WTC11 (cell line): ENCODE measurements at regions not wholly inside any gene's neighbourhood (a gene's known extent, or its start where the extent isn't known, plus 50 kb on each side); places are given as distances from the start of the nearest gene placed in this dataset.

Experiments used
- CREM ChIP-seq: sonication (generic); formaldehyde crosslinking; IDR thresholded peaks from 2 replicates; pipeline ENCODE4 v1.8.1; 2022; ENCODE audit warnings: mild to moderate bottlenecking, missing genetic modification reagents, moderate library complexity
- CTCF ChIP-seq: fragments of 200-600 bp; IDR thresholded peaks from 2 replicates; pipeline ENCODE4 v1.8.0; 2022; ENCODE audit warnings: antibody characterized with exemption
- GABPB1 ChIP-seq: sonication (generic); formaldehyde crosslinking; IDR thresholded peaks from 2 replicates; pipeline ENCODE4 v1.8.1; 2023; ENCODE audit warnings: mild to moderate bottlenecking, missing genetic modification reagents
- NFYB ChIP-seq: sonication (generic); formaldehyde crosslinking; conservative IDR thresholded peaks from 2 replicates; pipeline ENCODE4 v1.8.0; 2022; ENCODE audit warnings: low read depth, missing genetic modification reagents
- RORB ChIP-seq: fragments of 250-450 bp; sonication (Bioruptor Pico); IDR thresholded peaks from 2 replicates; pipeline ENCODE4 v1.9.0; 2021; ENCODE audit warnings: mild to moderate bottlenecking
- SMAD4 ChIP-seq: sonication (generic); formaldehyde crosslinking; IDR thresholded peaks from 2 replicates; pipeline ENCODE4 v1.8.0; 2022; ENCODE audit warnings: mild to moderate bottlenecking, missing genetic modification reagents
- TEAD1 ChIP-seq: sonication (generic); formaldehyde crosslinking; IDR thresholded peaks from 2 replicates; pipeline ENCODE4 v1.8.0; 2022; ENCODE audit warnings: mild to moderate bottlenecking, missing genetic modification reagents
- TEAD4 ChIP-seq: sonication (generic); formaldehyde crosslinking; IDR thresholded peaks from 2 replicates; pipeline ENCODE4 v1.8.0; 2022; ENCODE audit warnings: mild to moderate bottlenecking, missing genetic modification reagents
- ZNF671 ChIP-seq: fragments of 250-450 bp; sonication (Bioruptor Pico); IDR thresholded peaks from 2 replicates; pipeline ENCODE4 v1.8.0; 2021; ENCODE audit warnings: mild to moderate bottlenecking
- TF ChIP-seq, protein P1 (sequence below): sonication (generic); formaldehyde crosslinking; IDR thresholded peaks from 2 replicates; pipeline ENCODE4 v1.8.0; 2022; ENCODE audit warnings: mild to moderate bottlenecking, missing genetic modification reagents

DNA sequence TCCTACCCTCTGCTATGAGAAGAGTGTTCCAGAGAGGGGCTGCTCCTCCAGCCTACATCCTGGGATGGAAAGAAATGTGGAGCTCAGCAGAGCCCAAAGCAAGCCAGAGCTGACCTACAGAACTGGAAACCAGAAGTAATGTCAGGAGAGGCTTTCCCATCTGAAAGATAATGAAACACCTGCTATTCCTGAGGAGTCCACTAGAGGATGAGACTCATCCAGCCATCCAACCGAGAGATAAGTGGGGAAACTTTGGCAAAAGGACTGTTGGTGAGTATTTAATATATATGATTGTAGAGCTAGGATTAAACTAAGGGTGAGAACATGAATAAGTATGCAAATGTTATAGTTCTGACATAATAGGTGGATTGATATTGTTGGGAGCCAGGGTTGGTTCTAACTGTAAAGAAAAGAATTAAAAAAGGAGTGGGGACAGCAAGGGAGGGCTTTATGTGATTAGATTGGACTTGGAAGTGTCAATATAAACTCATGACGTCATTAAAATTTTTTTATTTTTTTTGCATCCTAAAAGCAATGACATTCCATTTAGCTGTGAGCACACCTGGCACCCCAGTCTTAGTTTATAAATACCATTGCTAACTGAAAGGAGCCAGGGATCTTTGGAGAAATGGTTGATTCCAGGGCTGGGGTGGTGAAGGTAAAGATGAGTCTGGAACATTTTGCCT lies 312.8 kb upstream of the NFE2L3 start:
- no peak for TF ChIP-seq NFYB
- TF ChIP-seq CTCF, result no peak; the same call in 1 of the 2 replicates
- no peak for TF ChIP-seq TEAD4 (CRISPR knock-in tag)
- no peak for TF ChIP-seq RORB
- TF ChIP-seq, protein P1, sequence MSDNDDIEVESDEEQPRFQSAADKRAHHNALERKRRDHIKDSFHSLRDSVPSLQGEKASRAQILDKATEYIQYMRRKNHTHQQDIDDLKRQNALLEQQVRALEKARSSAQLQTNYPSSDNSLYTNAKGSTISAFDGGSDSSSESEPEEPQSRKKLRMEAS (CRISPR knock-in tag), result no peak
- no peak for TF ChIP-seq TEAD1
- TF ChIP-seq CREM (CRISPR knock-in tag), result no peak
- TF ChIP-seq SMAD4 (CRISPR knock-in tag), result no peak
- TF ChIP-seq GABPB1 (CRISPR knock-in tag), result no peak
- no peak for TF ChIP-seq ZNF671 (CRISPR knock-in tag)
